ENCODE measurements at regions not wholly inside any gene's neighbourhood (a gene's known extent, or its start where the extent isn't known, plus 50 kb on each side); places are given as distances from the start of the nearest gene placed in this dataset.

DNA sequence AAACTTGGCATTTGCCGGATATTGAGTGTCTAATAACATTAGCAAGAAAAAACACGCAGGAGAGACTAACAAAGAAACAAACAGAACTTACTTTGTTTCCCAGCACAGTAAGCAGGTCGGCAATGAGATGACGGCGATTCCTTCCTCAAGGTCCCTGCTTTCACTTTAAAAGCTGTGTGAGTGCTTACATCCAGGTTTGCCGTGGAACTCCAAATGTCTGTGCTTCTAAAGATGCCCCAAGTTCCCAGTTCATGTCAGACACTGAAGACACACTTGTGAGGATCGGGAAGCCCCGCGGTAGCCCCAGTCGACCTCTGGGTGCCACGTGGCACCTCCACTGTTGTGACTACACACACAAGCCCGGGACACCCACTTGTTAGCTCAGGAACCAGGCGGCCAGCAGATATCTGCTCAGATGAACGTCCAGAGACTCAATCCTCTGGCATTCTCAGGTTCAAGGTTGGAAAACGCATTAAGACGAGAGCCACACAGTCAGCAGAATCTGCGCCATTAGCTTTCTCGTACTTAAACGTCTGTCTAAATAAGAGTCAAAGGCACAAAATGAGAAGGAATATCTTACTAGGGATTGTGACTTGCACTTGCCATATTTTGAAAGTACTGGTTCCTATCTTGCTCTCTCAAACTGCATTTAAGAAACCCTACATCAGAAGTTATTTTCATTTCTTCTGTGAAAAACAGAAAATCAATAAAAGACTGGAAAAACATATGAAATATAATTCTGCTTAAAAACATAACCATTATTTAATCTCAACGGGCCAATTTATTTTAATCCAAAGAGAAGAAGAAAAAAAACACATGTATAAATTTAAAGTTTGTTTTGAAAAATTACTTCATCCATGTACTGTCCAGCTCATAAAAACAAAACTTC, 207.6 kb upstream of the KLF14 start:
- Histone ChIP-seq H3K27me3 (no peaks in the 10 kb centered on the region), H3K4me1 (peaks cover 0 to 16% of the 10 kb centered on the region in 2 donors), H3K36me3 (no peaks in the 10 kb centered on the region), H3K9me3 (no peaks in the 10 kb centered on the region), H3K4me3 (peak overlapping the region; percentile 38 to 52), H3K27ac (peak overlapping the region; percentile 87 to 94)
- peak; percentile 18 for TF ChIP-seq POLR2A (IDR thresholded peaks at IDR 0.05)
- TF ChIP-seq, protein P1, sequence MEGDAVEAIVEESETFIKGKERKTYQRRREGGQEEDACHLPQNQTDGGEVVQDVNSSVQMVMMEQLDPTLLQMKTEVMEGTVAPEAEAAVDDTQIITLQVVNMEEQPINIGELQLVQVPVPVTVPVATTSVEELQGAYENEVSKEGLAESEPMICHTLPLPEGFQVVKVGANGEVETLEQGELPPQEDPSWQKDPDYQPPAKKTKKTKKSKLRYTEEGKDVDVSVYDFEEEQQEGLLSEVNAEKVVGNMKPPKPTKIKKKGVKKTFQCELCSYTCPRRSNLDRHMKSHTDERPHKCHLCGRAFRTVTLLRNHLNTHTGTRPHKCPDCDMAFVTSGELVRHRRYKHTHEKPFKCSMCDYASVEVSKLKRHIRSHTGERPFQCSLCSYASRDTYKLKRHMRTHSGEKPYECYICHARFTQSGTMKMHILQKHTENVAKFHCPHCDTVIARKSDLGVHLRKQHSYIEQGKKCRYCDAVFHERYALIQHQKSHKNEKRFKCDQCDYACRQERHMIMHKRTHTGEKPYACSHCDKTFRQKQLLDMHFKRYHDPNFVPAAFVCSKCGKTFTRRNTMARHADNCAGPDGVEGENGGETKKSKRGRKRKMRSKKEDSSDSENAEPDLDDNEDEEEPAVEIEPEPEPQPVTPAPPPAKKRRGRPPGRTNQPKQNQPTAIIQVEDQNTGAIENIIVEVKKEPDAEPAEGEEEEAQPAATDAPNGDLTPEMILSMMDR (IDR thresholded peaks at IDR 0.05): no peak
- DNase-seq: peak; percentile 51 to 59
- intact Hi-C loops (cut with DNase I; ENCODE audit: low total_unique reads): no loop called here

DNA sequence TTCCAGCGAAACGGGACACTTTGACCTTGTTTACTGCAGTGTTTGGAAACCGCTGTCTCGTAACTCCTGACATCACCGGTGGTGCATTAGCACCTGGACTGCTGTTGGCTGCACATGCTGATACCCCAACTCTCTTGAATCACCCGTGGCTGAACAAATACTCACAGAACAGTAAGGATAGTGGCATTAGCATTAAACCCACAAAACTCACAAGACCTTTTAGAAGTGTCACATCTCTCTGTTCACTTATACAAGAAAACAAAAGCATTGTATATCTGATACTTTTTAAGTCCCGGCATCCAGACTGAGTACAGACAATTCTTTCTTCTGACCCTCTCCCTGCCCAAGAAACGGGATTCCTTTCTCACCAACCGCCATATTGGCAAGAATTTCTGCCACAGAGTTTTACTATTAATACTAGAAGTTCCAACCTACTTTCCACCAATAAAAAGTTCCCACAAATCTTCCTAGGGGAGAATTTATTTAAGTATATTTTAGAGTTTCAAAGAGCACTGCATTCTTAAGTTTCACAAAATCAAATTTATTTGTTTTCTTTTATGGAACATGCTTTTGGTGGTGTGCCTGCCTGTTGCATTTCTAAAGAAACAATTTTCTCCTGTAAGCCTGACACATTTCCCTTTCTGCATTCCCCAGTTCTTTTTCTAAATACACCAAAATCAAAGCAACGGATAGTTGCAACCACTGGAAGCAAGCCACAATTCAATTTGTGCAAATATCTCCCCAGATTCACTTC, 208.4 kb upstream of the KLF14 start:
- TF ChIP-seq POLR2A (IDR thresholded peaks at IDR 0.05): peak; percentile 35 to 54
- TF ChIP-seq, protein P1 (IDR thresholded peaks at IDR 0.05): no peak
- no peaks in the 10 kb centered on the region for H3K9me3 ChIP-seq
- peak overlapping the region; percentile 38 to 52 for H3K4me3 ChIP-seq
- no peaks in the 10 kb centered on the region for H3K27me3 ChIP-seq
- intact Hi-C loops (cut with DNase I; ENCODE audit: low total_unique reads): no loop called here
- peak; percentile 61 to 86 for DNase-seq
- peak overlapping the region; percentile 87 to 94 for H3K27ac ChIP-seq
- peaks cover 0 to 8% of the 10 kb centered on the region in 2 donors for H3K4me1 ChIP-seq
- no peaks in the 10 kb centered on the region for H3K36me3 ChIP-seq

DNA sequence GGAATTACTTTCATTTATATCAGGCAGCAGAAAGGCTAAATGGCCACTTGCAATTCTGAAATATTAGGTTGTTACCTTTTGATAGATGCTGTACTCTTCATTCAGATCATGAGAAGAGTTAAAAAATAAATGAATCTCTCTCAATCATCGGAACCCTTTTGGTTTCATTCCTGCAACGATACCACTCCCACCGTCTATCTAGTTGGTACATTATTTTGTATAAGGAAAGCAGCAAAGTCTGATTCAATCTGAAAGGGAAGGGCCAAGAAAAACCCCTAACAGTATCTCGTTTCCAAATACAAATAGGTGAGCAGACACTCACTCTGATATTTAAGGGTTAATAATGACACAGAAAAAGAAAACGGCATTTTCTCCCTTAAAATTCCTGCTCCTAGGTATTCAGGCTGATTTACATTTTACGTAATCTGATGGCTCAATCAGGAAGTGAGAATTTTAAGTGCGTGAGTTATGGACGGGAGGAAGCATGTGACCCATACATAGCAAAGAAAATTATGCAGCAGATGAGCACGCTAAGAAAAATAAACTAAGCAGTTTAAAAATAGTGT, 209.4 kb upstream of the KLF14 start:
- Histone ChIP-seq H3K4me1 (peaks cover 0 to 7% of the 10 kb centered on the region in 2 donors), H3K36me3 (no peaks in the 10 kb centered on the region), H3K27me3 (no peaks in the 10 kb centered on the region), H3K9me3 (no peaks in the 10 kb centered on the region), H3K4me3 (peak overlapping the region; percentile 38 to 52), H3K27ac (peak overlapping the region; percentile 87 to 94)
- intact Hi-C loops (cut with DNase I; ENCODE audit: low total_unique reads): no loop called here
- peak in 1 of 2 donors; percentile 5 for TF ChIP-seq POLR2A (IDR thresholded peaks at IDR 0.05)
- TF ChIP-seq, protein P1 (IDR thresholded peaks at IDR 0.05): no peak
- no peak for DNase-seq

DNA sequence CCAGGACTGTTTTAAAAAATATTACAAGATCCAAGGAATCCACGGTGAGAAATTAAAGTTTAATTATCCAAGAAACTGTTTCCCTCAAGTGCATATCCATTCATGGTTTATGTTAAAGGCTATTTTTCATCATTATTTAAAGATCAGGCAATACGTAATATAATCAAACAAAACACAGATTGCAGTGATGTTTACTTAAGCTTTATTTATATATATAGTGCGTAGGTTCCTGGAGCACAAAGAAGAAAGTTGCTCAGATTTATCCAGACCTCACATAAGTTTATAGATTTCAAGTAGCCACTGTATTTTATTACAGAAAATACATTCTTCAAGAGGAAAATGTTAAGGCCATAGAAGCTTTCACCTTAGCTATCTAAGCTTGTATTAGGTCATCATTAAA, 210.0 kb upstream of the KLF14 start:
- Histone ChIP-seq H3K4me3 (peak overlapping the region; percentile 38 to 52), H3K27me3 (no peaks in the 10 kb centered on the region), H3K4me1 (peaks cover 0 to 12% of the 10 kb centered on the region in 2 donors), H3K36me3 (no peaks in the 10 kb centered on the region), H3K27ac (peak overlapping the region; percentile 87 to 94), H3K9me3 (no peaks in the 10 kb centered on the region)
- intact Hi-C loops (cut with DNase I; ENCODE audit: low total_unique reads): no loop called here
- DNase-seq: no peak
- peak in 1 of 2 donors; percentile 0 for TF ChIP-seq POLR2A (IDR thresholded peaks at IDR 0.05)
- TF ChIP-seq, protein P1 (IDR thresholded peaks at IDR 0.05): no peak
